MM.1S (cell line): ENCODE measurements at regions not wholly inside any gene's neighbourhood (a gene's known extent, or its start where the extent isn't known, plus 50 kb on each side); places are given as distances from the start of the nearest gene placed in this dataset.

Source experiments
- EZH2phosphoT487 ChIP-seq: fragments of 300-600 bp; sonication (generic); IDR thresholded peaks from 2 replicates; pipeline ENCODE4 v1.6.1; 2018; ENCODE audit warnings: antibody characterized with exemption, low read length
- TF ChIP-seq, protein P1 (sequence below): fragments of 300-600 bp; sonication (generic); IDR thresholded peaks from 2 replicates; pipeline ENCODE4 v1.5.1; 2016; ENCODE audit warnings: antibody characterized with exemption, low read length, mixed read lengths

DNA sequence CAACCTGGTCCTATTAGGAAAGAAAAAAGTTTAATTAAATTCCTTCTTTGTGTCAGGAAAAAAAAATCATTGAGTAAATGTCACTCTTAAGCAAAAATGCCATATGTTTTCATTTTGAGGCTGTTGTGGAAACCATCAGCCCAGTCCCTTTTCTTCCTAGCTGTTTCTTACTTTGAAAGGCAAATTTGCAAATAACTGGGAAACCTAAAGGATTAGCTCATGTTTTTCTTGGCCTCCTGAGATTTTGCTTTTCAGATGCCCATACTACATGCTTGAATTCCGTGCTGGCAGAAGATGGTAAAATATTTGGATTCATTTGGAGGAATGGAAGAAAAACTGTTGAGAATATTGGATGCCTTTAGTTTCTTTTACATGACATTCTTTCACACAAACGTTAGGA is 182.1 kb upstream of the ADAMTS5 start:
- TF ChIP-seq, protein P1, sequence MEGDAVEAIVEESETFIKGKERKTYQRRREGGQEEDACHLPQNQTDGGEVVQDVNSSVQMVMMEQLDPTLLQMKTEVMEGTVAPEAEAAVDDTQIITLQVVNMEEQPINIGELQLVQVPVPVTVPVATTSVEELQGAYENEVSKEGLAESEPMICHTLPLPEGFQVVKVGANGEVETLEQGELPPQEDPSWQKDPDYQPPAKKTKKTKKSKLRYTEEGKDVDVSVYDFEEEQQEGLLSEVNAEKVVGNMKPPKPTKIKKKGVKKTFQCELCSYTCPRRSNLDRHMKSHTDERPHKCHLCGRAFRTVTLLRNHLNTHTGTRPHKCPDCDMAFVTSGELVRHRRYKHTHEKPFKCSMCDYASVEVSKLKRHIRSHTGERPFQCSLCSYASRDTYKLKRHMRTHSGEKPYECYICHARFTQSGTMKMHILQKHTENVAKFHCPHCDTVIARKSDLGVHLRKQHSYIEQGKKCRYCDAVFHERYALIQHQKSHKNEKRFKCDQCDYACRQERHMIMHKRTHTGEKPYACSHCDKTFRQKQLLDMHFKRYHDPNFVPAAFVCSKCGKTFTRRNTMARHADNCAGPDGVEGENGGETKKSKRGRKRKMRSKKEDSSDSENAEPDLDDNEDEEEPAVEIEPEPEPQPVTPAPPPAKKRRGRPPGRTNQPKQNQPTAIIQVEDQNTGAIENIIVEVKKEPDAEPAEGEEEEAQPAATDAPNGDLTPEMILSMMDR: no peak
- TF ChIP-seq EZH2phosphoT487: no peak
